ENCODE measurements at regions not wholly inside any gene's neighbourhood (a gene's known extent, or its start where the extent isn't known, plus 50 kb on each side); places are given as distances from the start of the nearest gene placed in this dataset.

- Mint-ChIP-seq H3K4me1 (no peaks in the 10 kb centered on the region), H3K27me3 (ENCODE audit: low read depth) (peaks cover 11% of the 10 kb centered on the region), H3K27ac (no peak overlapping the region), H3K4me3 (no peak overlapping the region), H3K36me3 (ENCODE audit: low read depth) (no peaks in the 10 kb centered on the region), H3K9me3 (peaks cover 6% of the 10 kb centered on the region)
- no peak for TF ChIP-seq CTCF (IDR thresholded peaks at IDR 0.05; ENCODE audit: unreplicated experiment in 3 of 3)
Observed at GRCh38 chr16:5325932-5326331, 228.3 kb upstream of the EEF2KMT start.

GRCh38 chr16:5323284-5324141, 225.9 kb upstream of the EEF2KMT start:
- Mint-ChIP-seq H3K4me1 (no peaks in the 10 kb centered on the region), H3K4me3 (no peak overlapping the region), H3K27ac (no peak overlapping the region), H3K9me3 (peaks cover 5% of the 10 kb centered on the region), H3K36me3 (ENCODE audit: low read depth) (no peaks in the 10 kb centered on the region), H3K27me3 (ENCODE audit: low read depth) (peaks cover 11% of the 10 kb centered on the region)
- no peak for TF ChIP-seq CTCF (IDR thresholded peaks at IDR 0.05; ENCODE audit: unreplicated experiment in 3 of 3)

- Mint-ChIP-seq H3K9me3 (peaks cover 2% of the 10 kb centered on the region), H3K36me3 (ENCODE audit: low read depth) (no peaks in the 10 kb centered on the region), H3K27ac (no peak overlapping the region)
Observed at GRCh38 chr16:5321930-5322329, 224.3 kb upstream of the EEF2KMT start.

GRCh38 chr16:5319799-5320198, 222.2 kb upstream of the EEF2KMT start:
- H3K9me3 Mint-ChIP-seq: peaks cover 2% of the 10 kb centered on the region
- no peak overlapping the region for H3K4me3 Mint-ChIP-seq
- no peaks in the 10 kb centered on the region for H3K4me1 Mint-ChIP-seq
- H3K36me3 Mint-ChIP-seq (ENCODE audit: low read depth): no peaks in the 10 kb centered on the region
- H3K27me3 Mint-ChIP-seq (ENCODE audit: low read depth): peaks cover 8% of the 10 kb centered on the region
- TF ChIP-seq CTCF (IDR thresholded peaks at IDR 0.05; ENCODE audit: unreplicated experiment in 3 of 3): no peak
- no peak overlapping the region for H3K27ac Mint-ChIP-seq

More at GRCh38 chr16:5321930-5322329, 224.3 kb upstream of the EEF2KMT start:
- Mint-ChIP-seq H3K4me3 (no peak overlapping the region), H3K27me3 (ENCODE audit: low read depth) (peaks cover 7% of the 10 kb centered on the region), H3K4me1 (no peaks in the 10 kb centered on the region)
- TF ChIP-seq CTCF (IDR thresholded peaks at IDR 0.05; ENCODE audit: unreplicated experiment in 3 of 3): no peak

GRCh38 chr16:5315914-5316313, 218.3 kb upstream of the EEF2KMT start:
- H3K4me1 Mint-ChIP-seq: no peaks in the 10 kb centered on the region
- H3K27me3 Mint-ChIP-seq (ENCODE audit: low read depth): peaks cover 4% of the 10 kb centered on the region
- H3K27ac Mint-ChIP-seq: no peak overlapping the region
- no peaks in the 10 kb centered on the region for H3K36me3 Mint-ChIP-seq (ENCODE audit: low read depth)
- no peak overlapping the region for H3K4me3 Mint-ChIP-seq
- no peak for TF ChIP-seq CTCF (IDR thresholded peaks at IDR 0.05; ENCODE audit: unreplicated experiment in 3 of 3)
- peaks cover under 1% of the 10 kb centered on the region for H3K9me3 Mint-ChIP-seq

- Mint-ChIP-seq H3K9me3 (no peaks in the 10 kb centered on the region), H3K36me3 (ENCODE audit: low read depth) (no peaks in the 10 kb centered on the region), H3K4me3 (no peak overlapping the region), H3K27me3 (ENCODE audit: low read depth) (peaks cover 4% of the 10 kb centered on the region), H3K4me1 (no peaks in the 10 kb centered on the region), H3K27ac (no peak overlapping the region)
- TF ChIP-seq CTCF (IDR thresholded peaks at IDR 0.05; ENCODE audit: unreplicated experiment in 3 of 3): no peak
Observed at GRCh38 chr16:5314377-5314776, 216.8 kb upstream of the EEF2KMT start.

Data from nephron (organoid).